OCI-M1 (cell line): ENCODE measurements at regions not wholly inside any gene's neighbourhood (a gene's known extent, or its start where the extent isn't known, plus 50 kb on each side); places are given as distances from the start of the nearest gene placed in this dataset.

Experiments
- DNase-seq: peaks from one replicate; lab custom pipeline; 2025; lab: John Stamatoyannopoulos, UW

GRCh38 chr14:36083317-36083716, 93.2 kb downstream of the PTCSC3 start:
- DNase-seq = no peak

- no peak for DNase-seq
These were observed 98.4 kb downstream of the PTCSC3 start for GRCh38 chr14:36078080-36078479.

GRCh38 chr14:36076197-36076596, 100.3 kb downstream of the PTCSC3 start:
- DNase-seq = no peak

GRCh38 chr14:36075203-36075602, 101.3 kb downstream of the PTCSC3 start:
- DNase-seq = no peak

GRCh38 chr14:36070720-36071043, 105.8 kb downstream of the PTCSC3 start:
- no peak for DNase-seq

GRCh38 chr14:36070031-36070719, 106.3 kb downstream of the PTCSC3 start:
- DNase-seq = peak; percentile 67

- peak; percentile 62 for DNase-seq
These were observed 107.0 kb downstream of the PTCSC3 start for GRCh38 chr14:36069535-36069900.

GRCh38 chr14:36068777-36069534, 107.6 kb downstream of the PTCSC3 start:
- no peak for DNase-seq

- no peak for DNase-seq
These were observed 108.9 kb downstream of the PTCSC3 start for GRCh38 chr14:36067428-36068187.

GRCh38 chr14:36066636-36067035, 109.9 kb downstream of the PTCSC3 start:
- DNase-seq = no peak

- DNase-seq = no peak
These were observed 110.7 kb downstream of the PTCSC3 start for GRCh38 chr14:36065831-36066230.

- DNase-seq = no peak
These were observed 117.0 kb downstream of the PTCSC3 start for GRCh38 chr14:36059531-36059930.

- no peak for DNase-seq
These were observed 118.9 kb downstream of the PTCSC3 start for GRCh38 chr14:36057452-36058116.

- DNase-seq = no peak
These were observed 119.7 kb downstream of the PTCSC3 start for GRCh38 chr14:36056845-36057244.

- no peak for DNase-seq
These were observed 120.8 kb downstream of the PTCSC3 start for GRCh38 chr14:36055681-36056225.

- no peak for DNase-seq
These were observed 121.5 kb downstream of the PTCSC3 start for GRCh38 chr14:36055052-36055378.

- no peak for DNase-seq
These were observed 122.0 kb downstream of the PTCSC3 start for GRCh38 chr14:36054353-36055051.

GRCh38 chr14:36052681-36053080, 123.8 kb downstream of the PTCSC3 start:
- no peak for DNase-seq

- no peak for DNase-seq
These were observed 124.5 kb downstream of the PTCSC3 start for GRCh38 chr14:36052063-36052462.

GRCh38 chr14:36048667-36049066, 127.9 kb downstream of the PTCSC3 start:
- DNase-seq = no peak

- no peak for DNase-seq
These were observed 128.6 kb downstream of the PTCSC3 start for GRCh38 chr14:36047912-36048311.

- no peak for DNase-seq
These were observed 140.8 kb downstream of the PTCSC3 start for GRCh38 chr14:36035675-36036074.
